Nephron progenitor cell (in vitro differentiated cells): ENCODE measurements at regions not wholly inside any gene's neighbourhood (a gene's known extent, or its start where the extent isn't known, plus 50 kb on each side); places are given as distances from the start of the nearest gene placed in this dataset.

Experiments used
- DNase-seq: peaks from one replicate; pipeline ENCODE4 v3.0.0; 2021
- H3K27ac Mint-ChIP-seq: 2 replicates; pipeline ENCODE4 v1.8.0; 2021; ENCODE audit warnings: mild to moderate bottlenecking, moderate library complexity, mixed read lengths
- H3K27me3 Mint-ChIP-seq: 2 replicates; pipeline ENCODE4 v1.8.0; 2021; ENCODE audit warnings: mild to moderate bottlenecking, low read depth, mixed read lengths; ENCODE audit not compliant: poor library complexity
- H3K36me3 Mint-ChIP-seq: 2 replicates; pipeline ENCODE4 v1.8.0; 2021; ENCODE audit warnings: low read depth, mixed read lengths
- H3K4me1 Mint-ChIP-seq: 2 replicates; pipeline ENCODE4 v1.8.0; 2021; ENCODE audit warnings: mixed read lengths
- H3K4me3 Mint-ChIP-seq: 2 replicates; pipeline ENCODE4 v1.8.0; 2021; ENCODE audit warnings: mild to moderate bottlenecking, moderate library complexity, mixed read lengths
- H3K9me3 Mint-ChIP-seq: 2 replicates; pipeline ENCODE4 v1.8.0; 2021; ENCODE audit warnings: mild to moderate bottlenecking, moderate library complexity, mixed read lengths
- CTCF ChIP-seq: fragments of 200-600 bp; sonication (generic); IDR thresholded peaks from 2 replicates; pipeline ENCODE4 v1.5.0; 2021; ENCODE audit warnings: antibody characterized with exemption

DNA sequence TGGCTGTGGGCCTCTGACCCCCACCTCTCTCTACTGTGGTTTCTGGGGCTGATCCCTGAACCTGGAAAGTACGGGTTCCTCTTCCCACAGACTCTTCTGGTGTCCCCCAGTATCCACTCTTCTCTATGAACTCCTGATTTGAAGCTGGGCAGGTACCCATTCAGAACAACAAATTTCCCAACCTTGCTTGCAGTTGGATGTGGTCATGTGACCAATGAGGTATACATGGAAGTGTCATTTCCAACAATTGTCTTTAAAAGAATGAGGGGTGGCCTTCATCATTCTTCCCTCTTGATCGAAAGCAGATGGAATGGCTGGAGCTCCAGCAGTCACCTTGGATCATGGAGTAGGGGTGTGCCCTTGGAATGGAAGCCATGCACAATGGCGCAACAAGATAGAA, 128.0 kb upstream of the MLN start:
- Mint-ChIP-seq H3K4me3 (no peak overlapping the region), H3K4me1 (peaks cover 67% of the 10 kb centered on the region), H3K27me3 (peaks cover 5% of the 10 kb centered on the region), H3K9me3 (peaks cover 17% of the 10 kb centered on the region), H3K27ac (no peak overlapping the region), H3K36me3 (no peaks in the 10 kb centered on the region)
- DNase-seq = no peak
- no peak for TF ChIP-seq CTCF

DNA sequence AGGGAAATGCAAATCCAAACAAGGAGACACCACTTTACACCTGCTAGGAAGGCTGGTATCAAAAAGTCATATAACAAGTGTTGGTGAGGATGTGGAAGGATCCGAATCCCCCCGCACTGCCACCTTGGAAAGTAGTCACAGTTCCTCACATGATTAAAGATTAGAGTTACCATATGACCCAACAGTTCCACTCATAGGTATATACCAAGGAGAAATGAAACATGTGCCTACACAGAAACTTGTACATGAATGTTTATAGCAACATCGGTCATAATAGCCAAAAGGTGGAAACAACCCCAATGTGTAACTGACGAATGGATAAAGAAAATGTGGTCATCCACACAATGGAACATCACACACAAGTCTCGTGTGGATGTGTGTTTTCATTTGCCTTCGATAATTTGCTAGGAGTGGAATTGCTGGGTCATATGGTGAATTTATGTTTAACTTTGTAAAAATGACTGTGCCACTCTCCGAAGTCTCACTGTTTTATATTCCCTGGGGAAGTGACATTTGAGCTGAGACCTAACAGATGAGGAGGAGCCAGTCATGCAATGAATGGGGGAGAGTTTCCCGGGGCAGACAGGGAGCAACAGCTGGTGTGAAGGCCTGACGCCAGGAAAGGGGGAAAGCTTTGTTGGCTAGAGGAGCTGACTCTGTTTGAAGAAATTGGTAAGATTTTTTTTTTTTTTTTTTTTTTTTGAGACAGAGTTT, 125.9 kb upstream of the MLN start:
- no peaks in the 10 kb centered on the region for H3K36me3 Mint-ChIP-seq
- H3K4me1 Mint-ChIP-seq = peaks cover 57% of the 10 kb centered on the region
- H3K4me3 Mint-ChIP-seq = peak overlapping the region; percentile 24
- peak; percentile 26 for DNase-seq
- H3K9me3 Mint-ChIP-seq = peaks cover 17% of the 10 kb centered on the region
- H3K27me3 Mint-ChIP-seq = no peaks in the 10 kb centered on the region
- H3K27ac Mint-ChIP-seq = peak overlapping the region; percentile 17
- no peak for TF ChIP-seq CTCF

DNA sequence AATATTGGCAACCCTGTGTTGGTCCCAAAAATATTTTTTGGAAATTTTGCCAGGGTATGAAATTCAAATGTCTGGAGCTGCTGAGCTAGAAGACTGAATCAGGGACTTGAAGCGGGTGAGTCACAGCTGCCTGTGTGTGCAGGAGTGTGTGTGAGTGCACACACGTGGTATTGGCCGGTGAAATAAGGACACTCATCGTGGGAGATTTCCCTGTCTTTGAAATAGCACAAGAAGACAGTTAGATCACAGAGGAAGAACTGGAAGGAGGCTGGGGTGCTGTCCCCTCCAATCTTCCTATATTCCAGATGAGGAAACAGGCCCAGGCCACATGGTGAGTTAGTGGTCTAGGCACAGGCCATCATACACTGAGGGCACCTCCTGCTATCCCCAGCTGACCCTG, 123.8 kb upstream of the MLN start:
- Mint-ChIP-seq H3K9me3 (peaks cover 17% of the 10 kb centered on the region), H3K27ac (no peak overlapping the region), H3K4me3 (no peak overlapping the region), H3K36me3 (no peaks in the 10 kb centered on the region), H3K27me3 (no peaks in the 10 kb centered on the region), H3K4me1 (peaks cover 50% of the 10 kb centered on the region)
- no peak for DNase-seq
- no peak for TF ChIP-seq CTCF

DNA sequence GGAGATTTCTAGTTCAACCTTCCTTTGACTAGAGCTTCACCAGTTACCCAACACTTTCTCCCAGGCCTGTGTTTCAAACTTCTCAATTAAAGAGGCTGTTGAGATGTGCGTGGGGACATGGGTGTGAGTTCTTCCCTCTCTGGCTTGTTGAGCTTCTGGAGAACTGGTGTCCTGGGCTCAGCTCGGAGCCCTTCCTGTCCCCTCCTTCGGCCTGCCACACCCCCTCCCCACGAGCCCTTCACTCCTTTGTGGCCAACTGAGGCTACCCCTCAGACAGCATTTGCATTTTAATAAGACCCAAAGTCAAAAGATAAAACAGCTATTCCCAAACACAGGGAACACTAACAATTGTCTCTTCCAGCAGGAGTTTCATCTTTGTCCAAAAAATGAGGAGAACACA, 123.3 kb upstream of the MLN start:
- Mint-ChIP-seq H3K27ac (peak overlapping the region; percentile 85), H3K9me3 (peaks cover 17% of the 10 kb centered on the region), H3K4me3 (no peak overlapping the region), H3K4me1 (peaks cover 53% of the 10 kb centered on the region), H3K36me3 (no peaks in the 10 kb centered on the region), H3K27me3 (no peaks in the 10 kb centered on the region)
- DNase-seq = no peak
- no peak for TF ChIP-seq CTCF

DNA sequence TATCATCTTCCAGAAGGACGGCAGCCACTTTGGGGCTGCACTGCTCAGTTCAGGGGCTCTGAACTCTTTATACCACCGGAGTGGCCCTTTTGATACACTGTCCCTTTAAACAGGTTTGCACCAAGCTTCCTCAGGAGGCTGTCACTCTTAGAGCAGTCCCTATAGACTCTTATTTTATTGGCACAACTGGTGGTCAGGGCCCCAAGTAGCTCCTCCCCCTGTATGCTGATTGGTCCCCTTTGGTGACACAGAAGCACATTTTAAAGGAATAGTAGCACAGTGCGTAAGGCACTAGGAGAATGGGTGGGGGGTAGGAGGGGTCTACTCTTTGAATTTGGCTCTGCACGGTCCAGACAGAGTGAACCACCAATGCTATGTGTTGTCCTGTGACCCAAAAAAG, 122.6 kb upstream of the MLN start:
- H3K4me1 Mint-ChIP-seq = peaks cover 55% of the 10 kb centered on the region
- peaks cover 17% of the 10 kb centered on the region for H3K9me3 Mint-ChIP-seq
- H3K27me3 Mint-ChIP-seq = no peaks in the 10 kb centered on the region
- peak; percentile 23 for DNase-seq
- H3K4me3 Mint-ChIP-seq = no peak overlapping the region
- no peak overlapping the region for H3K27ac Mint-ChIP-seq
- no peak for TF ChIP-seq CTCF
- H3K36me3 Mint-ChIP-seq = no peaks in the 10 kb centered on the region

GRCh38 chr6:33925936-33926335, 122.1 kb upstream of the MLN start:
- Mint-ChIP-seq H3K9me3 (peaks cover 17% of the 10 kb centered on the region), H3K4me1 (peaks cover 55% of the 10 kb centered on the region), H3K4me3 (no peak overlapping the region), H3K27me3 (no peaks in the 10 kb centered on the region), H3K27ac (no peak overlapping the region), H3K36me3 (no peaks in the 10 kb centered on the region)
- no peak for DNase-seq
- TF ChIP-seq CTCF = no peak
